B cell (primary cell): ENCODE measurements at regions not wholly inside any gene's neighbourhood (a gene's known extent, or its start where the extent isn't known, plus 50 kb on each side); places are given as distances from the start of the nearest gene placed in this dataset.

ENCODE experiments used
- CTCF ChIP-seq: fragments of 200-600 bp; IDR thresholded peaks from one replicate; pipeline ENCODE4 v1.8.0; 2022; ENCODE audit warnings: antibody characterized with exemption, mild to moderate bottlenecking
- EZH2 ChIP-seq: IDR thresholded peaks from 2 replicates; pipeline ENCODE4 v1.6.1; 2012; ENCODE audit warnings: borderline replicate concordance, low read depth, mild to moderate bottlenecking, moderate library complexity, low read length; ENCODE audit not compliant: insufficient read depth, poor library complexity, severe bottlenecking

- TF ChIP-seq CTCF: no peak
- no peak for TF ChIP-seq EZH2
Measured at GRCh38 chr2:38192976-38193375, 117.0 kb upstream of the CYP1B1 start.
